Panc1 (cell line): ENCODE measurements at regions not wholly inside any gene's neighbourhood (a gene's known extent, or its start where the extent isn't known, plus 50 kb on each side); places are given as distances from the start of the nearest gene placed in this dataset.

ENCODE experiments used
- CTCF ChIP-seq: fragments of 450-650 bp; IDR thresholded peaks from 2 replicates; pipeline ENCODE4 v1.5.1; 2017; ENCODE audit warnings: mild to moderate bottlenecking
- SIN3A ChIP-seq: IDR thresholded peaks from 2 replicates; pipeline ENCODE4 v1.6.1; 2012; ENCODE audit warnings: low read depth, mild to moderate bottlenecking, low read length, moderate library complexity, borderline replicate concordance; ENCODE audit not compliant: insufficient read depth

- TF ChIP-seq CTCF (no peak), SIN3A (no peak)
Observed at GRCh38 chr2:45289997-45290709, 280.9 kb upstream of the SIX2 start.
